Liver (tissue), 8 donors: ENCODE measurements at regions not wholly inside any gene's neighbourhood (a gene's known extent, or its start where the extent isn't known, plus 50 kb on each side); places are given as distances from the start of the nearest gene placed in this dataset.

ENCODE experiments used
- DNase-seq: peaks from one replicate; pipeline ENCODE4 v3.0.0-alpha.2; 2017; ENCODE audit warnings: low spot score
- H3K27ac ChIP-seq, 2 donors: one replicate each; pipeline ENCODE4 v1.7.0; 2013; ENCODE audit warnings: inconsistent platforms in 2 of 2, low read length in 2 of 2, control low read depth in 1 of 2, low read depth in 1 of 2, mild to moderate bottlenecking in 1 of 2
- H3K27me3 ChIP-seq, 4 donors: one replicate each; pipeline versions ENCODE4 v1.6.1 to v1.7.0; 2013; ENCODE audit warnings: low read length in 3 of 4, inconsistent platforms in 1 of 4, mild to moderate bottlenecking in 1 of 4, moderate library complexity in 1 of 4; ENCODE audit not compliant: control insufficient read depth in 4 of 4, insufficient read depth in 4 of 4
- H3K36me3 ChIP-seq, 4 donors: one replicate each; pipeline versions ENCODE4 v1.6.1 to v1.7.0; 2013; ENCODE audit warnings: low read length in 3 of 4, mild to moderate bottlenecking in 3 of 4, low read depth in 1 of 4, moderate library complexity in 1 of 4; ENCODE audit not compliant: control insufficient read depth in 4 of 4, insufficient read depth in 3 of 4
- H3K4me1 ChIP-seq, 4 donors: one replicate each; pipeline versions ENCODE4 v1.6.1 to v1.7.0; 2013; ENCODE audit warnings: low read length in 3 of 4, mild to moderate bottlenecking in 3 of 4, moderate library complexity in 1 of 4; ENCODE audit not compliant: control insufficient read depth in 4 of 4, insufficient read depth in 4 of 4
- H3K4me3 ChIP-seq, 3 donors: one replicate each; pipeline versions ENCODE4 v1.6.1 to v1.7.0; 2013; ENCODE audit warnings: low read length in 3 of 3, control low read depth in 1 of 3, low read depth in 1 of 3, mild to moderate bottlenecking in 1 of 3
- H3K9ac ChIP-seq, 2 donors: one replicate each; pipeline ENCODE4 v1.7.0; 2013; ENCODE audit warnings: low read length in 2 of 2, mild to moderate bottlenecking in 2 of 2, moderate library complexity in 2 of 2, control low read depth in 1 of 2, low read depth in 1 of 2
- H3K9me3 ChIP-seq, 4 donors: one replicate each; pipeline versions ENCODE4 v1.6.1 to v1.7.0; 2013; ENCODE audit warnings: low read length in 3 of 4; ENCODE audit not compliant: control insufficient read depth in 4 of 4
- EGR1 ChIP-seq, 2 donors: IDR thresholded peaks; 2 replicates each; pipeline ENCODE4 v1.6.1; 2016 to 2018; ENCODE audit warnings: antibody characterized with exemption in 2 of 2, low read depth in 2 of 2
- FOXA1 ChIP-seq: IDR thresholded peaks from 2 replicates; pipeline ENCODE4 v1.6.1; 2016; ENCODE audit warnings: antibody characterized with exemption
- FOXA2 ChIP-seq: IDR thresholded peaks from 2 replicates; pipeline ENCODE4 v1.6.1; 2016; ENCODE audit warnings: antibody characterized with exemption
- GABPA ChIP-seq, 2 donors: IDR thresholded peaks in 1 of 2; conservative IDR thresholded peaks in 1 of 2; 2 replicates each; pipeline ENCODE4 v1.6.1; 2016; ENCODE audit warnings: antibody characterized with exemption in 2 of 2, mild to moderate bottlenecking in 1 of 2, moderate library complexity in 1 of 2
- HNF4A ChIP-seq, 2 donors: conservative IDR thresholded peaks; 2 replicates each; pipeline ENCODE4 v1.6.1; 2016; ENCODE audit warnings: antibody characterized with exemption in 2 of 2, mild to moderate bottlenecking in 2 of 2
- HNF4G ChIP-seq: IDR thresholded peaks from 2 replicates; pipeline ENCODE4 v1.6.1; 2016; ENCODE audit warnings: antibody characterized with exemption
- JUND ChIP-seq, 2 donors: IDR thresholded peaks; 2 replicates each; pipeline ENCODE4 v1.6.1; 2016; ENCODE audit warnings: antibody characterized with exemption in 2 of 2
- NR2F2 ChIP-seq: IDR thresholded peaks from 2 replicates; pipeline ENCODE4 v1.6.1; 2016; ENCODE audit warnings: antibody characterized with exemption
- RAD21 ChIP-seq, 2 donors: IDR thresholded peaks; 2 replicates each; pipeline ENCODE4 v1.6.1; 2016; ENCODE audit warnings: antibody characterized with exemption in 2 of 2, mild to moderate bottlenecking in 2 of 2
- REST ChIP-seq: IDR thresholded peaks from 2 replicates; pipeline ENCODE4 v1.6.1; 2016; ENCODE audit warnings: antibody characterized with exemption, mild to moderate bottlenecking
- RXRA ChIP-seq, 2 donors: IDR thresholded peaks; 2 replicates each; pipeline ENCODE4 v1.6.1; 2017 to 2018; ENCODE audit warnings: antibody characterized with exemption in 2 of 2, mild to moderate bottlenecking in 1 of 2
- SP1 ChIP-seq: IDR thresholded peaks from 2 replicates; pipeline ENCODE4 v1.6.1; 2018; ENCODE audit warnings: antibody characterized with exemption, mild to moderate bottlenecking
- TAF1 ChIP-seq: conservative IDR thresholded peaks from 2 replicates; pipeline ENCODE4 v1.6.1; 2016; ENCODE audit warnings: antibody characterized with exemption, mild to moderate bottlenecking
- YY1 ChIP-seq: IDR thresholded peaks from 2 replicates; pipeline ENCODE4 v1.6.1; 2016; ENCODE audit warnings: antibody characterized with exemption, mild to moderate bottlenecking
- ZBTB33 ChIP-seq: IDR thresholded peaks from 2 replicates; pipeline ENCODE4 v1.6.1; 2016; ENCODE audit warnings: antibody characterized with exemption
- WGBS: extraction: QIAGEN DNeasy Blood & Tissue Kit; methylation state at CpG from one replicate; pipeline ENCODE4 v1.1.7; 2013; 5-methylcytosine and 5-hydroxymethylcytosine counted together
- TF ChIP-seq, protein P1 (sequence below): fragments of 150-350 bp; IDR thresholded peaks from 2 replicates; pipeline ENCODE4 v1.5.1; 2017; ENCODE audit warnings: improper control_type of control experiment, low read depth, low read length; ENCODE audit not compliant: missing input control
- TF ChIP-seq, protein P2 (sequence below): IDR thresholded peaks from 2 replicates; pipeline ENCODE4 v1.6.1; 2016; ENCODE audit warnings: antibody characterized with exemption
- TF ChIP-seq, protein P3 (sequence below): IDR thresholded peaks from 2 replicates; pipeline ENCODE4 v1.6.1; 2016; ENCODE audit warnings: antibody characterized with exemption
- donor health status: healthy.
- donor health status: healthy.
- donor health status: healthy.
- donor health status: healthy.
- donor health status: healthy.

DNA sequence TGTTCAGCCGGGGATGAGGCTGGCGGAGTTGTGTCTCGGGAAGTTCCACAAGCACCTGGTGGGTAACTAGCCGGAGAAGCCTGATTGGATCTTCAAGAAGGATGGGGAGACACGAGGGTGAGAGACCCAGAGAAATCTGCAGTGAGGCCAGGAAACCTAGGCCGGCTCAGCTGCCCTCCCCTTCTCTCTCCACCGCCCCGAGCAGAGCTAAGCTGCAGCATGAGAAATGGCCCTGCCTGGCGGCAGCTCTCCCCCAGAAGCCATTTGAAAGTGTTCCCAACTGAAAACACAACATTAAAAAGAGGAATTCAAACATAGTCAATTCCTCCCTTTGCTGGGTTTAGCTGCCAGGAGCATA is 77.8 kb upstream of the SHISAL1 start:
- no peak overlapping the region for H3K4me3 ChIP-seq
- no peak overlapping the region for H3K9ac ChIP-seq
- no peaks in the 10 kb centered on the region for H3K36me3 ChIP-seq
- TF ChIP-seq EGR1 (IDR thresholded peaks at IDR 0.05; ENCODE audit: low read depth in 2 of 2) (no peak), GABPA (IDR thresholded peaks at IDR 0.05 in 1 of 2, conservative IDR thresholded peaks at IDR 0.05 in 1 of 2) (no peak), SP1 (no peak), ZBTB33 (no peak), TAF1 (no peak), FOXA1 (no peak), YY1 (no peak), NR2F2 (no peak), RXRA (IDR thresholded peaks at IDR 0.05) (no peak), JUND (IDR thresholded peaks at IDR 0.05) (no peak), FOXA2 (no peak), REST (no peak), HNF4G (no peak)
- TF ChIP-seq, protein P1, sequence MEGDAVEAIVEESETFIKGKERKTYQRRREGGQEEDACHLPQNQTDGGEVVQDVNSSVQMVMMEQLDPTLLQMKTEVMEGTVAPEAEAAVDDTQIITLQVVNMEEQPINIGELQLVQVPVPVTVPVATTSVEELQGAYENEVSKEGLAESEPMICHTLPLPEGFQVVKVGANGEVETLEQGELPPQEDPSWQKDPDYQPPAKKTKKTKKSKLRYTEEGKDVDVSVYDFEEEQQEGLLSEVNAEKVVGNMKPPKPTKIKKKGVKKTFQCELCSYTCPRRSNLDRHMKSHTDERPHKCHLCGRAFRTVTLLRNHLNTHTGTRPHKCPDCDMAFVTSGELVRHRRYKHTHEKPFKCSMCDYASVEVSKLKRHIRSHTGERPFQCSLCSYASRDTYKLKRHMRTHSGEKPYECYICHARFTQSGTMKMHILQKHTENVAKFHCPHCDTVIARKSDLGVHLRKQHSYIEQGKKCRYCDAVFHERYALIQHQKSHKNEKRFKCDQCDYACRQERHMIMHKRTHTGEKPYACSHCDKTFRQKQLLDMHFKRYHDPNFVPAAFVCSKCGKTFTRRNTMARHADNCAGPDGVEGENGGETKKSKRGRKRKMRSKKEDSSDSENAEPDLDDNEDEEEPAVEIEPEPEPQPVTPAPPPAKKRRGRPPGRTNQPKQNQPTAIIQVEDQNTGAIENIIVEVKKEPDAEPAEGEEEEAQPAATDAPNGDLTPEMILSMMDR = no peak
- TF ChIP-seq, protein P2, sequence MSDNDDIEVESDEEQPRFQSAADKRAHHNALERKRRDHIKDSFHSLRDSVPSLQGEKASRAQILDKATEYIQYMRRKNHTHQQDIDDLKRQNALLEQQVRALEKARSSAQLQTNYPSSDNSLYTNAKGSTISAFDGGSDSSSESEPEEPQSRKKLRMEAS = no peak
- TF ChIP-seq, protein P3, sequence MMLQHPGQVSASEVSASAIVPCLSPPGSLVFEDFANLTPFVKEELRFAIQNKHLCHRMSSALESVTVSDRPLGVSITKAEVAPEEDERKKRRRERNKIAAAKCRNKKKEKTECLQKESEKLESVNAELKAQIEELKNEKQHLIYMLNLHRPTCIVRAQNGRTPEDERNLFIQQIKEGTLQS = no peak
- DNase-seq = no peak
- no peaks in the 10 kb centered on the region for H3K9me3 ChIP-seq
- H3K27me3 ChIP-seq = no peaks in the 10 kb centered on the region
- no peak overlapping the region for H3K27ac ChIP-seq
- no peaks in the 10 kb centered on the region for H3K4me1 ChIP-seq
- WGBS = 91% methylated on average over 9 of the region's 9 CpGs

DNA sequence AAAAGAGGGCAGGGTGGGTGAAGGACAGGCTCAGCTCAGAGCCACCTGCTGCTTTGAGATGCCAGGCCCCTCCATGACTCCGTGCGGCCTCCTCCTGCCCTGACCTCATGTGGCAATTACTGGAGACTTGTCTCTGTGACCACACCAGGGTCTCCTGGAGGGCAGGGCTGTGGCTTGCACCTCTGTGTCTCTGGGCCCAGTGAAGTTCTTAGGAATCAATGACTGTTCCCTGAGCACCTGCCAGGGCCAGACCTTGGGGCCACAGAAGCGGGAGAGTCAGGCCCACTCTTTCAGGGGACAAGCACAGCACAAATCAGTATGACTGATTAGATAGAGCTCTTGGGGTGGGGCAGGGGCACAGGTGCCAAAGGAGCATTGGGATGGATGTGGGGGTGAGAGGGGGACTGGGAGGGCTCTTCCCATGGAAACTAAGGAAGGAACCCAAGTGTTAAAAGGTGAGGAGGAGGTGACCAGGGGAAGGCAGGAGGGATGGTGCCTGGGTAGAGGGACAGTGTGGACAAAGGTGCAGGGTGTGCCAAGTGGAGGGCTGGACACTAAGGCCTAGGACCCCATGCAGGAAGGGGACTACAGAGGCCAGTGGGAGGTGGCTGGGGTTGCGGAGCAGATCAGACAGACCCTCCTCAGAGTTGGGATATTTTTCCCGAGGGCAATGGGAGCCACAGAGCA is 77.3 kb upstream of the SHISAL1 start:
- Histone ChIP-seq H3K9ac (no peak overlapping the region), H3K36me3 (no peaks in the 10 kb centered on the region), H3K4me1 (no peaks in the 10 kb centered on the region), H3K27ac (no peak overlapping the region), H3K4me3 (no peak overlapping the region), H3K27me3 (no peaks in the 10 kb centered on the region), H3K9me3 (no peaks in the 10 kb centered on the region)
- WGBS = 94% methylated on average over 5 of the region's 5 CpGs
- TF ChIP-seq, protein P3 = no peak
- TF ChIP-seq, protein P1 = no peak
- TF ChIP-seq RXRA (IDR thresholded peaks at IDR 0.05) (no peak), JUND (IDR thresholded peaks at IDR 0.05) (no peak), RAD21 (IDR thresholded peaks at IDR 0.05) (no peak), ZBTB33 (no peak), HNF4A (conservative IDR thresholded peaks at IDR 0.05) (no peak)
- DNase-seq = no peak
